A549 (cell line): ENCODE measurements at regions not wholly inside any gene's neighbourhood (a gene's known extent, or its start where the extent isn't known, plus 50 kb on each side); places are given as distances from the start of the nearest gene placed in this dataset.

Experiments
- ATAC-seq, 2 experiments: fragments of 200-7000 bp in 1 of 2; fragments of >200 bp in 1 of 2; cut with Nextera tagmentation in 1 of 2; cut with Tn5 transposase in 1 of 2; 3 replicates each; pipeline versions ENCODE4 v1.8.0 to v1.9.1; 2018 to 2020; ENCODE audit warnings: mild to moderate bottlenecking in 1 of 2, moderate library complexity in 1 of 2
- CTCF ChIA-PET: fragments of 300-600 bp; sonication (Branson Sonifier 250); formaldehyde crosslinking; extraction: SDS; loops from one replicate; lab custom pipeline; 2021; ENCODE audit warnings: antibody characterized with exemption, inconsistent platforms; lab: Yijun Ruan, JAX
- POLR2A ChIA-PET: fragments of 350-600 bp; formaldehyde crosslinking; extraction: SDS; loops from one replicate; lab custom pipeline; 2021; ENCODE audit warnings: antibody characterized with exemption, inconsistent platforms; lab: Yijun Ruan, JAX
- DNase-seq, 2 experiments: peaks; one replicate each; pipeline versions ENCODE4 v3.0.0 to v3.0.0-alpha.2; 2011 to 2016; ENCODE audit warnings: low read depth in 1 of 2, low spot score in 1 of 2
- FAIRE-seq: peaks from 2 replicates; lab custom pipeline; 2011; peaks lifted over from hg19 to GRCh38; lab: Jason Lieb, UNC
- H3K27ac ChIP-seq, 2 experiments: fragments of >200 bp; sonication (Bioruptor Twin); formaldehyde crosslinking; 3 replicates each; pipeline ENCODE4 v1.5.1; 2016 to 2017
- H3K4me1 ChIP-seq: fragments of >200 bp; sonication (Bioruptor Twin); formaldehyde crosslinking; 3 replicates; pipeline ENCODE4 v1.6.1; 2016
- H3K4me2 ChIP-seq: fragments of >200 bp; sonication (Bioruptor Twin); formaldehyde crosslinking; 3 replicates; pipeline ENCODE4 v1.6.1; 2016
- H3K4me3 ChIP-seq: fragments of >200 bp; sonication (Bioruptor Twin); formaldehyde crosslinking; 3 replicates; pipeline ENCODE4 v1.5.1; 2016
- H3K9me3 ChIP-seq: fragments of >200 bp; sonication (Bioruptor Twin); formaldehyde crosslinking; 3 replicates; pipeline ENCODE4 v1.6.1; 2016
- BHLHE40 ChIP-seq: IDR thresholded peaks from 2 replicates; pipeline ENCODE4 v1.6.1; 2012; ENCODE audit warnings: low read depth, low read length, inconsistent platforms
- CBX2 ChIP-seq: fragments of 200-600 bp; sonication (generic); IDR thresholded peaks from 2 replicates; pipeline ENCODE4 v1.6.1; 2016; ENCODE audit warnings: low read depth, mild to moderate bottlenecking, borderline replicate concordance
- CHD2 ChIP-seq: fragments of 150-350 bp; IDR thresholded peaks from 2 replicates; pipeline ENCODE4 v1.6.1; 2014; ENCODE audit warnings: low read length; ENCODE audit not compliant: partially characterized antibody
- CHD4 ChIP-seq: fragments of 200-600 bp; sonication (generic); IDR thresholded peaks from 2 replicates; pipeline ENCODE4 v1.6.1; 2016; ENCODE audit warnings: antibody characterized with exemption, mild to moderate bottlenecking, borderline replicate concordance
- EHMT2 ChIP-seq: fragments of 200-600 bp; sonication (generic); IDR thresholded peaks from 2 replicates; pipeline ENCODE4 v1.6.1; 2016; ENCODE audit warnings: antibody characterized with exemption, low read depth, mild to moderate bottlenecking, moderate library complexity
- FOXS1 ChIP-seq: fragments of 250-450 bp; sonication (Bioruptor Pico); IDR thresholded peaks from 2 replicates; pipeline ENCODE4 v1.5.0; 2020; ENCODE audit warnings: mild to moderate bottlenecking, moderate library complexity
- GATA3 ChIP-seq: IDR thresholded peaks from 2 replicates; pipeline ENCODE4 v1.6.1; 2012; ENCODE audit warnings: borderline replicate concordance
- HDAC2 ChIP-seq: fragments of 200-600 bp; sonication (generic); IDR thresholded peaks from 2 replicates; pipeline ENCODE4 v1.6.1; 2016
- HOXA7 ChIP-seq: fragments of 250-450 bp; sonication (Bioruptor Pico); IDR thresholded peaks from 2 replicates; pipeline ENCODE4 v1.5.0; 2020; ENCODE audit warnings: mild to moderate bottlenecking, moderate library complexity
- JUNB ChIP-seq: fragments of >200 bp; sonication (Bioruptor Twin); formaldehyde crosslinking; IDR thresholded peaks from 2 replicates; pipeline ENCODE4 v1.6.1; 2016
- MAZ ChIP-seq: fragments of 150-350 bp; IDR thresholded peaks from 2 replicates; pipeline ENCODE4 v1.6.1; 2014; ENCODE audit warnings: antibody characterized with exemption, low read depth, low read length, borderline replicate concordance
- MYC ChIP-seq: IDR thresholded peaks from 2 replicates; pipeline ENCODE4 v1.6.1; 2012; ENCODE audit warnings: mild to moderate bottlenecking, inconsistent platforms, low read length, improper control_type of control experiment, borderline replicate concordance
- NPAS2 ChIP-seq: fragments of 250-450 bp; sonication (Bioruptor Pico); IDR thresholded peaks from 2 replicates; pipeline ENCODE4 v1.8.0; 2022; ENCODE audit warnings: mild to moderate bottlenecking, moderate library complexity, borderline replicate concordance
- PHF8 ChIP-seq: fragments of 200-600 bp; sonication (generic); IDR thresholded peaks from 2 replicates; pipeline ENCODE4 v1.6.1; 2016; ENCODE audit warnings: low read depth, mild to moderate bottlenecking, antibody characterized with exemption, moderate library complexity, borderline replicate concordance
- POLR2A ChIP-seq: IDR thresholded peaks from 2 replicates; pipeline ENCODE4 v1.6.1; 2012; ENCODE audit warnings: mild to moderate bottlenecking, low read length
- RAD21 ChIP-seq, 2 experiments: fragments of >200 bp in 1 of 2; sonication (Bioruptor Twin) in 1 of 2; formaldehyde crosslinking in 1 of 2; IDR thresholded peaks in 1 of 2; conservative IDR thresholded peaks in 1 of 2; 2 replicates in 1 of 2; 3 replicates in 1 of 2; pipeline ENCODE4 v1.6.1; 2012 to 2018; ENCODE audit warnings: inconsistent platforms in 1 of 2
- RCOR1 ChIP-seq: fragments of 150-350 bp; IDR thresholded peaks from 2 replicates; pipeline ENCODE4 v1.6.1; 2014; ENCODE audit warnings: antibody characterized with exemption, low read length, low read depth
- REST ChIP-seq: fragments of 200-600 bp; sonication (generic); IDR thresholded peaks from 2 replicates; pipeline ENCODE4 v1.6.1; 2016; ENCODE audit warnings: antibody characterized with exemption, mild to moderate bottlenecking, moderate library complexity
- TP53 ChIP-seq: fragments of 250-450 bp; sonication (Bioruptor Pico); IDR thresholded peaks from 2 replicates; pipeline ENCODE4 v1.5.0; 2021; ENCODE audit warnings: mild to moderate bottlenecking, moderate library complexity
- WGBS: methylation state at CpG from one replicate; pipeline ENCODE4 v1.1.6; 2017; ENCODE audit errors: missing lambda C conversion rate; 5-methylcytosine and 5-hydroxymethylcytosine counted together
- TF ChIP-seq, protein P1 (sequence below): IDR thresholded peaks from 2 replicates; pipeline ENCODE4 v1.6.1; 2012
- TF ChIP-seq, protein P2 (sequence below): fragments of >200 bp; sonication (Bioruptor Twin); formaldehyde crosslinking; IDR thresholded peaks from 3 replicates; pipeline ENCODE4 v1.6.1; 2016

- TF ChIP-seq CBX2 (no peak), EHMT2 (no peak), REST (no peak), CHD4 (no peak), HOXA7 (CRISPR knock-in tag) (no peak), JUNB (no peak), RCOR1 (no peak), BHLHE40 (no peak)
- TF ChIP-seq, protein P1, sequence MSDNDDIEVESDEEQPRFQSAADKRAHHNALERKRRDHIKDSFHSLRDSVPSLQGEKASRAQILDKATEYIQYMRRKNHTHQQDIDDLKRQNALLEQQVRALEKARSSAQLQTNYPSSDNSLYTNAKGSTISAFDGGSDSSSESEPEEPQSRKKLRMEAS: no peak
These were observed 98.7 kb downstream of the KCNJ12 start (continued) for GRCh38 chr17:21474815-21475214.

DNA sequence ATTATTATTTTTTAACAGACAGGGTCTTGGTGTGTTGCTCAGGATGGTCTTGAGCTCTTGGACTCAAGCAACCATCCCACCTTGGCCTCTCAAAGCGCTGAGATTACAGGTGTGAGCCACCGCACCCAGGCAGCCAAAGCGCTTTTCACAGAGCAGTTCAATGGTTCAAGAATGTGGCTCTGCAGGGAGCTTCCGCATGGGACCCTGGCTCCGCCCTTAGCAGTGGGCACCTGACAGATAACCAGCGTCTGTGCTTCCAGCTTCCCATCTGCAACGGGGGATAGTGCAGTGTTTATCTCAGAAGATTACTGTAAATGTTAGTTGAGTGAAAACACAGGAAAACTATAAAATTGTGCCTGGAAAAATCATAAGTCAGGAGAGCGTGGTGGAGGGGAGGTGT lies 99.4 kb downstream of the KCNJ12 start:
- CTCF ChIA-PET: interaction anchor here (1.1 to 3.1 kb wide), 2 partner anchors 19 to 38 kb away, joined by 3 to 10 read pairs; no protein-coding TSS in a partner anchor
- POLR2A ChIA-PET: no interaction called here
- Histone ChIP-seq H3K4me2 (no peak overlapping the region), H3K9me3 (peaks cover 17% of the 10 kb centered on the region), H3K27ac (no peak overlapping the region), H3K4me1 (no peaks in the 10 kb centered on the region), H3K4me3 (no peak overlapping the region)
- no peak for DNase-seq
- 29% methylated on average over 8 of the region's 8 CpGs for WGBS
- no peak for ATAC-seq
- no peak for FAIRE-seq
- TF ChIP-seq CHD2 (no peak), RAD21 (conservative IDR thresholded peaks at IDR 0.05 in 1 of 2, IDR thresholded peaks at IDR 0.05 in 1 of 2) (no peak), MYC (no peak), TP53 (no peak), POLR2A (no peak), NPAS2 (CRISPR knock-in tag) (no peak), PHF8 (no peak), GATA3 (no peak), MAZ (no peak), CHD4 (no peak)

GRCh38 chr17:21476867-21477266 lies 100.7 kb downstream of the KCNJ12 start:
- ChIA-PET POLR2A (no interaction called here), CTCF (interaction anchor here (1.1 to 3.1 kb wide), 3 partner anchors 20 to 37 kb away, joined by 3 to 10 read pairs (median 4); no protein-coding TSS in a partner anchor)
- DNase-seq (no peak), FAIRE-seq (no peak), ATAC-seq (0 out of 6 replicates have a peak, but pooled peaks of 1 of the 2 experiments have one; percentile 25)
- TF ChIP-seq, protein P2, sequence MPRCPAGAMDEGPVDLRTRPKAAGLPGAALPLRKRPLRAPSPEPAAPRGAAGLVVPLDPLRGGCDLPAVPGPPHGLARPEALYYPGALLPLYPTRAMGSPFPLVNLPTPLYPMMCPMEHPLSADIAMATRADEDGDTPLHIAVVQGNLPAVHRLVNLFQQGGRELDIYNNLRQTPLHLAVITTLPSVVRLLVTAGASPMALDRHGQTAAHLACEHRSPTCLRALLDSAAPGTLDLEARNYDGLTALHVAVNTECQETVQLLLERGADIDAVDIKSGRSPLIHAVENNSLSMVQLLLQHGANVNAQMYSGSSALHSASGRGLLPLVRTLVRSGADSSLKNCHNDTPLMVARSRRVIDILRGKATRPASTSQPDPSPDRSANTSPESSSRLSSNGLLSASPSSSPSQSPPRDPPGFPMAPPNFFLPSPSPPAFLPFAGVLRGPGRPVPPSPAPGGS: no peak
- TF ChIP-seq TP53: no peak
- no peak for TF ChIP-seq FOXS1 (CRISPR knock-in tag)
- no peak for TF ChIP-seq HDAC2
- WGBS: 6% methylated on average over 11 of the region's 11 CpGs
- H3K4me1 ChIP-seq: no peaks in the 10 kb centered on the region
- H3K9me3 ChIP-seq: peaks cover 17% of the 10 kb centered on the region
- no peak overlapping the region for H3K4me3 ChIP-seq
- H3K27ac ChIP-seq: no peak overlapping the region
- no peak overlapping the region for H3K4me2 ChIP-seq
